Activated CD4-positive, alpha-beta memory T cell treated with anti-CD3 and anti-CD28 coated beads, Interleukin-2, amount 10 ng/mL, durations not matched to agents 7 days and 5 days (primary cell): ENCODE measurements at regions not wholly inside any gene's neighbourhood (a gene's known extent, or its start where the extent isn't known, plus 50 kb on each side); places are given as distances from the start of the nearest gene placed in this dataset.

ENCODE experiments used
- CTCF ChIA-PET: fragments of 350-600 bp; sonication (Branson Sonifier 250); formaldehyde crosslinking; loops from one replicate; lab custom pipeline; 2021; ENCODE audit warnings: antibody characterized with exemption, inconsistent platforms; lab: Charles Lee
- POLR2A ChIA-PET: fragments of 350-600 bp; sonication (Branson Sonifier 250); formaldehyde crosslinking; loops from one replicate; lab custom pipeline; 2021; ENCODE audit warnings: antibody characterized with exemption; lab: Charles Lee
- DNase-seq: peaks from one replicate; pipeline ENCODE4 v3.0.0-alpha.2; 2020
- H3K27ac Mint-ChIP-seq: one replicate; pipeline ENCODE4 v1.8.0; 2021; ENCODE audit warnings: mild to moderate bottlenecking, mixed read lengths
- H3K27me3 Mint-ChIP-seq: one replicate; pipeline ENCODE4 v1.8.0; 2021; ENCODE audit warnings: mixed read lengths
- H3K36me3 Mint-ChIP-seq: one replicate; pipeline ENCODE4 v1.8.0; 2021; ENCODE audit warnings: low read depth, mixed read lengths
- H3K4me1 Mint-ChIP-seq: one replicate; pipeline ENCODE4 v1.8.0; 2021; ENCODE audit warnings: mixed read lengths
- H3K4me3 Mint-ChIP-seq: one replicate; pipeline ENCODE4 v1.8.0; 2021; ENCODE audit warnings: mild to moderate bottlenecking, mixed read lengths
- H3K9me3 Mint-ChIP-seq: one replicate; pipeline ENCODE4 v1.8.0; 2021; ENCODE audit warnings: mixed read lengths

DNA sequence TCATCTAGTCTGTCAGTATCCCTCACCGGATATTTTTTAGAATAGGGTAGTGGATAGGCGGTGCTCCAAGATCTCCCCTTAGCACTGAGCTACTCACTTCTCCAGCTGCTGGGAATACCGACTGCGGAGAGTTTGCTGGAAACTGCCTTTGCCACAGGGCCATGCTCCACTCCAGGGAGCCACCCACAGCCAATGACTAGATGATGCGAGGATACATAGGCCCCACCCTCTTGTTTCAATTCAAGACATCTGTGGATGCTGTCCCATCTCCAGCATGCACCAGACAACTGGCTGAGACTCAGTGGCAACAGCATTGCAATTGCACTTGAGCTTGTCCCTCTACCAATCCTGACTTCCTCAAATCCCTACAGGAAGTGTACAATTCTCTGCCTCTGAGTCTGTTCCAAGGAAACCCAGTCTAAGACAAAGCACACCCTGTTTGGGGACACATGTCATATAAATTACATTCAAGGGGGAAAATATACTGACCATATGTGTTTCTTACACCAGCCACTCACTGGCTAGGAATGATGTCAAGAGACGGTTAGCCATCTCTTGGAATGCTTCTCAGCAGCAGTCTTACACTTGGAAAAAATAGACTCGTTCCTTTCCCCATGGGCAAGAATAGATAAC is 312.6 kb upstream of the KIF2A start:
- DNase-seq = no peak
- POLR2A ChIA-PET = no interaction called here

DNA sequence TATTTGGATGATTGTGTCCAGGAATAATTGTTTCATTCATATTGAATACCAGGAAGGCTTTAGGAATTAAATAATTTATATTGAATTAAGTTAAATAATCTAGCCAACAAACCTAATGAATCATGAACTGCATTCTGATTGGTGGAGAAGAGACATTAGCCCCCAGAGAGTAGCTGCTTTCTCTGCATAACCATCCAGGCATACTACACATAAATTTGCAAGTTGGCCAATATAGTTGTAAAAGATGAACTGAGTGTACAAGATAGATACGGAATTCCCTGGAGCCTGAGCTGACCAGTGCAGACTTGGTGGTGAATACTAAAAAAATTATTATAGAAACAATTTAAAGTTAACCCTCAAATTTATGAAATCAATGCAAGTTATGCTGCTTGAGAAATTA is 311.8 kb upstream of the KIF2A start:
- no peak for DNase-seq
- no peak overlapping the region for H3K4me3 Mint-ChIP-seq
- H3K4me1 Mint-ChIP-seq = no peaks in the 10 kb centered on the region
- H3K9me3 Mint-ChIP-seq = no peaks in the 10 kb centered on the region
- H3K27me3 Mint-ChIP-seq = no peaks in the 10 kb centered on the region
- no peaks in the 10 kb centered on the region for H3K36me3 Mint-ChIP-seq
- H3K27ac Mint-ChIP-seq = no peak overlapping the region
- CTCF ChIA-PET = no interaction called here
- POLR2A ChIA-PET = no interaction called here

More for the DNA sequence above, 312.6 kb upstream of the KIF2A start:
- no peak overlapping the region for H3K4me3 Mint-ChIP-seq
- CTCF ChIA-PET = no interaction called here
- H3K27ac Mint-ChIP-seq = no peak overlapping the region
- H3K9me3 Mint-ChIP-seq = no peaks in the 10 kb centered on the region
- no peaks in the 10 kb centered on the region for H3K36me3 Mint-ChIP-seq
- no peaks in the 10 kb centered on the region for H3K4me1 Mint-ChIP-seq
- no peaks in the 10 kb centered on the region for H3K27me3 Mint-ChIP-seq

DNA sequence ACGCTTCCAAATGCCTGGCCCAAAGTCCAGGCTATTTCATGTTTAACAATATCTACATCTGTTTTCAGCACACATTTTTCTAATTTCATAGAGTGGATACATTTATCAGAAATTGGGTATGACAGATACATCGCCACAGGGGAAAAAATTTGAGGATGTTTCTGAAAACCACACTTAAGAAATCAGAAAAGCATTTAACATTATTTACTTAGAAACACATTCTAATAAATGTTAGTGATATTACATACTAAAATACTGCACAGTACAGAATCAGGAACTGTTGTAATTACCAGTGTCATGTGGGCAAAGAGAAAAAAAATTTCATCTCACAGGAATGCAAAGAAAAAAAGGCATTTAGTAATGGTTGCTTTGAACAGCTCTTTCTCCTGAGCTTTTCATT is 310.5 kb upstream of the KIF2A start:
- H3K27me3 Mint-ChIP-seq = no peaks in the 10 kb centered on the region
- no peaks in the 10 kb centered on the region for H3K4me1 Mint-ChIP-seq
- no peaks in the 10 kb centered on the region for H3K9me3 Mint-ChIP-seq
- no peak overlapping the region for H3K27ac Mint-ChIP-seq
- no peak overlapping the region for H3K4me3 Mint-ChIP-seq
- POLR2A ChIA-PET = no interaction called here
- no peaks in the 10 kb centered on the region for H3K36me3 Mint-ChIP-seq
- DNase-seq = no peak
- CTCF ChIA-PET = no interaction called here

DNA sequence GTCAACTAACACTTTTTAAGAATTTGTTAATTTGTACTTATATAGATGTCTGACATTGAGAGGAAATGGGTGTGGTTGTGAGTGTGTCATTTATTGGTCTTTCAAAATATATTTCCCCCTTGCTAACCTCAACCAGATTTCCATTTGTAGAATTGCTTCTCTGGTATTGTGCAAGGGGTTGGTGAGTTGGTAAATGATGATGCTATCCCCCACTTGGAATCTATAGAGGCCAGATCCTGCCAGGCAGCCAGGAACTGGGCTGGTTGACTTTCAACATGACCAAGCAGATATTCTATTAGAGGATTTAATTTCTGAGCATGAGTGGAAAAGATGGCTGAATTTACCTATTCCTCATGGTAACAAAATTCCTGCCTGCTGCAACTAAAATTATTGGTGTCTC is 306.6 kb upstream of the KIF2A start:
- Mint-ChIP-seq H3K4me3 (no peak overlapping the region), H3K9me3 (no peaks in the 10 kb centered on the region)

DNA sequence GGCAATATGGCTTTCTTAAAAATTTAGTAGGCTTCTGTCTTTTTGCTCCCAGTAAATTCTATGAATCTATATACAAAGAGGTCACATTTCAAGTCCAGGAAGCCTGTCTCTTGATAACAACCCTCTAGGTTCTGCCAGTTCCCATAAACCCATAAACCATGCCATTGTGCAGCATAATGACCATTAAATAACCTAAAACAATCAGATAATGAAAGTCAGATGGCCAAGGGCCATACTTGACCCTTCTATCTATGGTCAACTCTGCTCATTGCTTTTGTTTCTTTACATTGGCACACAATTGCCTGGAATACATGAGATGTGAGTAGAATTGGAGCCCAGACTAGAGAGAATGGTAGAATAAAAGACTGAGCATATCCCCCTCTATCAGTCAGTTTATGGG is 305.4 kb upstream of the KIF2A start:
- ChIA-PET POLR2A (no interaction called here), CTCF (no interaction called here)
- Mint-ChIP-seq H3K27ac (no peak overlapping the region), H3K9me3 (no peaks in the 10 kb centered on the region), H3K36me3 (no peaks in the 10 kb centered on the region), H3K4me3 (no peak overlapping the region), H3K4me1 (no peaks in the 10 kb centered on the region), H3K27me3 (peaks cover 2% of the 10 kb centered on the region)
- no peak for DNase-seq

More for the DNA sequence above, 306.6 kb upstream of the KIF2A start:
- no peak for DNase-seq
- Mint-ChIP-seq H3K36me3 (no peaks in the 10 kb centered on the region), H3K4me1 (no peaks in the 10 kb centered on the region), H3K27me3 (no peaks in the 10 kb centered on the region), H3K27ac (no peak overlapping the region)
- POLR2A ChIA-PET = no interaction called here
- CTCF ChIA-PET = no interaction called here

DNA sequence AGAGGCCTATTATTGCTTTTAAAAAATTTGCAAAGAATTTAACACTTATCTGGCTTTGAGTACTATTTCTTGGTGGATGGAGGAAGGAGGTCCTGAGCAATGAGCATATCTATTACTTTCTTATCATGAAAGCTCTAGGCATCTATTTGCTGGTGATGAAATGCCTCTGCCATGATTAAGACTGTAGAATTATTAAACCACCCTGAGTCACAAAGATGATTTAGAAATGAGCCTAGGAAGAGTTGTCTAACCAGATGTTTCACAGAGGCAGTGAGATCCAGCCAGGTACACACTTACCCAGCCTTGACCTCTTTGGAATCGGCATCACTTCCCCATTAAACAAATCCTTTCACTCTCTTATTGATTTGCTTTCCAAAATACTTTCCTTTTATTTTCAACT is 304.4 kb upstream of the KIF2A start:
- ChIA-PET CTCF (no interaction called here), POLR2A (no interaction called here)
- no peak for DNase-seq
- H3K27ac Mint-ChIP-seq = no peak overlapping the region
- peaks cover 2% of the 10 kb centered on the region for H3K27me3 Mint-ChIP-seq
- H3K4me1 Mint-ChIP-seq = no peaks in the 10 kb centered on the region
- H3K4me3 Mint-ChIP-seq = no peak overlapping the region
- H3K36me3 Mint-ChIP-seq = no peaks in the 10 kb centered on the region
- H3K9me3 Mint-ChIP-seq = no peaks in the 10 kb centered on the region

DNA sequence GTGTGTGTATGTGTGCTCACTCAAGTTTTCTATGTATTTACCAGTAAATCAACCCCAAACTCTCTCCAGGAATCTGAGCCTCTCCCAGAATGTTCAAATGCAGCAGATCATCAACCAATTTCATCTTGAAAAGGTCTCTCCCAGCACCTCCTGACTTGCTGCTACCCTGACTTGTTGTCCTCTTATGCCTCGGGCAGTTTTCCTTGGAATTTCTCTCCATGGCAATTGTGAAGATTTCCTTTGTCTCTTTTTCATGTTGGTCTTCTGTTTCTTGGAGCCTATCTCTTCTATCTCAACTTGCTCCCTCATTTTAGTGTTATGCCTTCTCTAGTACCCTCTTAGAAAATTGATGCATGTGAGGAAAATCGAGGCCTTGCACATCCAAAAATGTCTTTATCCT is 303.6 kb upstream of the KIF2A start:
- no peak for DNase-seq
- H3K36me3 Mint-ChIP-seq = no peaks in the 10 kb centered on the region
- POLR2A ChIA-PET = no interaction called here
- H3K27me3 Mint-ChIP-seq = peaks cover 2% of the 10 kb centered on the region
- no peak overlapping the region for H3K4me3 Mint-ChIP-seq
- no peaks in the 10 kb centered on the region for H3K4me1 Mint-ChIP-seq
- no peaks in the 10 kb centered on the region for H3K9me3 Mint-ChIP-seq
- H3K27ac Mint-ChIP-seq = no peak overlapping the region
- CTCF ChIA-PET = no interaction called here

DNA sequence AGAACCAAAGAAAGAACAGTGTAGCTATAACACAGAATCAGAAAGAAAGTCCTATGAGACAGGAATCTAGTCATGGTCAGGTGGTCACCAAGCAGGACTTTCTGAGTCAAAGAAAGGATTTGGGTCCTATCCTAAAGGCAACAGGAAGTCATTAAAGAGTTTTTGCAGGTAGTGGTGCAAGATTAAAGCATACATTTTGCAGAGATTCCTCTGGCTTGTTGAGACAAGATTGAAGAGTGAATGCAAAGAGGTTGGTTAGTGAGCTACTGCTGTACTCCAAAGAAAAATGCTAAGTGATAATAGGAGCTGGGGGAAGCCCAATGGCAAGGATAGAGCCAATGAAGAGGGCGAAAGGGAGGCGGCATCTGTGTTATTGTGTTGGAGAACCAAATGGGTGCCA is 300.5 kb upstream of the KIF2A start:
- ChIA-PET POLR2A (no interaction called here), CTCF (no interaction called here)
- Mint-ChIP-seq H3K27me3 (peaks cover 2% of the 10 kb centered on the region), H3K36me3 (no peaks in the 10 kb centered on the region), H3K4me1 (no peaks in the 10 kb centered on the region), H3K4me3 (no peak overlapping the region), H3K27ac (no peak overlapping the region), H3K9me3 (no peaks in the 10 kb centered on the region)
- no peak for DNase-seq

DNA sequence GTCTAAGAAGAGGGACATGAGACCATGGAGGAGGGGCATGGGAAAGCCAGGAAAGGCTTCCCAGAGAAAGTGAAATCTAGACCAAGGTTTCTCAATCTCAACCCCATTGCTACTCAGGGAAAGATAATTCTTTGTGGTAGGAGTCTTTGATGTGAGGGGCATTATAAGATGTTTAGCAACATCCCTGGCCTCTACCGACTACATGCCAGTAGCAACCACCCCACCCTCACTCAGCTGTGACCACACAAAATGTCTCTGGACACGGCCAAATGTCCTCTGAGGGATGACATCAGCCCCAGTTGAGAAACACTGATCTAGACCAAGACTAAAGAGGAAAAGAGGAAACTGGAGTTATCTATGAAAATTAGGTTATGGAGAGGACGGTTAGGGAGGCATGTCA is 298.5 kb upstream of the KIF2A start:
- Mint-ChIP-seq H3K4me3 (no peak overlapping the region), H3K9me3 (no peaks in the 10 kb centered on the region), H3K27ac (no peak overlapping the region), H3K4me1 (no peaks in the 10 kb centered on the region), H3K27me3 (peaks cover 2% of the 10 kb centered on the region), H3K36me3 (no peaks in the 10 kb centered on the region)
- DNase-seq = no peak
- ChIA-PET POLR2A (no interaction called here), CTCF (no interaction called here)

DNA sequence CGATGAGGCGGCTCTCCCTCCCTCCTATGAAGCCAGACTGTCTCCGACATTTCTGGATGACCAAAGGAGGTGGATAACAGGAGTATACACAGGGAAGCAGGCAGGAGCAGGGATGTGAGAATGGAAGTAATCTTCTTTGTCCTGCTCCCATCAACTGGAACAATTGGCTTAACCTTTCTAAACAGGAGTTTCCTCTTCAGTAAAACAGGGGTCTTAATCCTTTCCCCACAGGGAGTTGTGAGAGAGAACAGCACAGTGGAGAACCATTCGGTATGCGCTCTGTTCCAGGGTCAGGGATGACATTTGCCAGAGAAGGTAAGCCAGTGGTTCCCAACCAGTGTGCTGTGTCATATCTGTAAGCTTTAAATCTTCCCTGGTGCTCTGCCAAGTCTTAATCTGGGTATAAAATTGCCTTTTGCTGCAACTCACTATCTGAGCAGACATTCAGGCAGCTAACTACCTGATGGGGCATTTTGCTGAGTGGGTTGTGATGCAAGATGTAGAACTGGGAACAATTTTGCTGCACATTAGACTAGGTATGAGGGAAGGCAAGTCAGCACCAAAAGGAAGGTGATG is 294.8 kb upstream of the KIF2A start:
- CTCF ChIA-PET = no interaction called here
- DNase-seq = no peak
- no peak overlapping the region for H3K4me3 Mint-ChIP-seq
- H3K27ac Mint-ChIP-seq = no peak overlapping the region
- no peaks in the 10 kb centered on the region for H3K36me3 Mint-ChIP-seq
- no peaks in the 10 kb centered on the region for H3K27me3 Mint-ChIP-seq
- POLR2A ChIA-PET = no interaction called here
- no peaks in the 10 kb centered on the region for H3K4me1 Mint-ChIP-seq
- no peaks in the 10 kb centered on the region for H3K9me3 Mint-ChIP-seq

DNA sequence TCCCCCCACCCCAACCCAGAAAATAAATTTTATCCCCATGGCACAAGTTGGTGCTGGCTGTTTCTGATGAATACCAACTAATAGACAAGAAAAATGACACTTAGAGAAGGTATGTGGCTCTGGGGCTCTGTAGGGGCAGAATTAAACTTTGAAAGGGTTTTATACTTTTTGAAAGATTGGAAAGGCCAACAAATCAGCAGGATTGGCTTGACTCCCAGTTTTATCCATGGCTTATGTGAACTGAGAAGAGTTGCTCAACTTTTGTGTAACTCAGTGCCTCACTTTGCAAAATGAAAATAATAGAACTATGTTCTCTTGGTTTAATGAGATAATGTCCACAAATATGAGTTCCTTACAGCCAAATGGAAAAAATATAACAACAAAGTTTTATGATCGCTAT is 288.9 kb upstream of the KIF2A start:
- no peaks in the 10 kb centered on the region for H3K4me1 Mint-ChIP-seq

DNA sequence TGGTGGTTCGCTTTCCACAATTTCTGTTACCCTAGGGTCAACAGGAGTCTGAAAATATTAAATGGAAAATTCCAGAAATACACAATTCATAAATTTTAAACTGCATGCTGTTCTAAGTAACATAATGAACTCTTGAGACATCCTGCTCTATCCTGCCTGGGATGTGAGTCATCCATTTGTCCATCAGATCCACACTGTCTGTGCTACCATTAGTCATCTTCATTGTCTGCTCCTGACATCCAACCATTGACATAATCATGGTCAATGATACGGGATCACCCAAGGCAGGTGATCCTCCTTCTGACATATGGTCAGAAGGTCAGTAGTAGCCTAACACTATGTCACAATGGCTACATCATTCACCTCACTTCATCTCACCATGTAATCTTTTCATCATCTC is 276.7 kb upstream of the KIF2A start:
- POLR2A ChIA-PET = no interaction called here
- no peak for DNase-seq
- Mint-ChIP-seq H3K9me3 (no peaks in the 10 kb centered on the region), H3K27me3 (no peaks in the 10 kb centered on the region), H3K36me3 (no peaks in the 10 kb centered on the region), H3K4me1 (no peaks in the 10 kb centered on the region), H3K27ac (no peak overlapping the region), H3K4me3 (no peak overlapping the region)
- CTCF ChIA-PET = no interaction called here

More for the DNA sequence above, 288.9 kb upstream of the KIF2A start:
- H3K9me3 Mint-ChIP-seq = no peaks in the 10 kb centered on the region
- CTCF ChIA-PET = no interaction called here
- H3K4me3 Mint-ChIP-seq = no peak overlapping the region
- no peaks in the 10 kb centered on the region for H3K27me3 Mint-ChIP-seq
- no peaks in the 10 kb centered on the region for H3K36me3 Mint-ChIP-seq
- DNase-seq = no peak
- POLR2A ChIA-PET = no interaction called here
- H3K27ac Mint-ChIP-seq = no peak overlapping the region

DNA sequence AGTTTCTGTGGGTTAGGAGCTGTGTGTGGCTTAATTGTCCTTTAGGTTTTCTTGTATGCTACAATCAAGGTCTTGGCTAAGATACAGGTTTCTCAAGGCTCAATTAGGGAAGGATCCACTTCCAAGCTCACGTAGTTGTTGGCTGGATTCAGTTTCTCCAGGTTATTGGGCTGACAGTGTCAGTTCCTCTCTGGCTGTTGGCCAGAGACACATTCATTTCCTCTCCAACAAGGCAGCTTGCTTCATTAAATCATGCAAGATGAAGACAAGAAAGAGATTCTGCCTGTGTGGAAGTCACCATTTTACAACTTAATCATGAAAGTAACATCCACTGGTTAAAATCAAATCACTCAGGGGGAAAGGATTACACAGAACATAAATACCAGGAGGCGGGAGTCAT is 275.7 kb upstream of the KIF2A start:
- H3K9me3 Mint-ChIP-seq = no peaks in the 10 kb centered on the region
- H3K36me3 Mint-ChIP-seq = no peaks in the 10 kb centered on the region
- ChIA-PET POLR2A (no interaction called here), CTCF (no interaction called here)
- H3K27me3 Mint-ChIP-seq = no peaks in the 10 kb centered on the region
- H3K4me3 Mint-ChIP-seq = no peak overlapping the region
- DNase-seq = no peak
- H3K4me1 Mint-ChIP-seq = no peaks in the 10 kb centered on the region
- H3K27ac Mint-ChIP-seq = no peak overlapping the region

DNA sequence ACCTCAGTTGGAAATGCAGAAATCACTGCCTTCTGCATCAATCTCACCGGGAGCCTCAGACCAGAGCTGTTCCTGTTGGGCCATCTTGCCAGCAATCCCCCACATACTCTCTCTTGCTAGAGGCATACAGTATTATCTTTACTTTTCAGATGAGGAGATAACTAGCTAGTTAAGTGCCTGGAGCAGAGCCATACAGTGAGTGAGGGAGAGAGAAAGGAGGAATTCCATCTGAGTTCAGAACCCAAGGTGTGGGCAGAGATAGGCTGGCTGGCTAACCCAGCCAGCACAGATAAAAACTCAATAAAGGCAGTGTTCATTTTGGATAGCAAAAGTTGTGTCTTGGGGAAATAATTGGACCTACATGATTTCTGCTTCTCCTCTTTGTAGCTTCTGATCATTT is 268.0 kb upstream of the KIF2A start:
- no peaks in the 10 kb centered on the region for H3K36me3 Mint-ChIP-seq
- ChIA-PET CTCF (no interaction called here), POLR2A (no interaction called here)
- H3K27ac Mint-ChIP-seq = no peak overlapping the region
- DNase-seq = no peak
- H3K4me1 Mint-ChIP-seq = no peaks in the 10 kb centered on the region
- no peaks in the 10 kb centered on the region for H3K27me3 Mint-ChIP-seq
- H3K4me3 Mint-ChIP-seq = no peak overlapping the region
- H3K9me3 Mint-ChIP-seq = no peaks in the 10 kb centered on the region
